ENCODE measurements at regions not wholly inside any gene's neighbourhood (a gene's known extent, or its start where the extent isn't known, plus 50 kb on each side); places are given as distances from the start of the nearest gene placed in this dataset.

DNA sequence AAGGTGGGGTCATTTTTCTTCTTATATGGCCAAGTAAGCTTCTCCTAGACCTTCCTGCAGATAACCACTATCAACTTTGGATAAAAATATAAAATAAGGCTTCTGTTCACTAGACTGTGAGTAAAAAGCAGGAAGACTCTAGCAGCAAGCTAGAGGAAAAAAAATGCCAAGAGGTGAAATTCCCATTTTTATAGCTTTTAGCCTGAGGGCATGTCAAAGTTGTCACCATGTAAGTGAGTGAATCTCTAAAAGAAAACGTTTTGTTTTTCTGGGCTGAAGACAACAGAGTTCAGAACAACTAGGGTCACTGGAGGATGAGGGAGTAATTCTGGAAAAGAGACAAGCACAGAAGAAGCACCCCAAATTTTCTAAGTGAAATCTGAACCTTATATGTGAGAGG lies 143.9 kb upstream of the DIO3 start:
- no peak for DNase-seq

DNA sequence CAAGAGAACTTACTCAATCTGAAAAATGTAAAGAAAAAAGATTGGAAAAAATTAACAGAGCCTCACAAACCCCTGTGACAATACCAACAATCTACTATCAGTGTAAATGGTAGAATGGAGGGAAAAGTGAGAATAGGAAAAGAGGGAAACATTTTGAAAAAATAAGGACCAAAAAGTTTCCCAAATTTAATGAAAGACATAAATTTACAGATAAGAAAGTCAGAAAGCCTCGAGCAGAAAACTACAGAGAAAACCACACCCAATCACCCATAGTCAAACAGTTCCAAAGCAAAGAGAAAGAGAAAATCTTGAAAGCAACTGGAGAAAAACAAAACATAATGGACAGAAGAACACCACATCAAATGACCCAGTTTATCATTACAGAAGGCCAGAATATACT lies 142.7 kb upstream of the DIO3 start:
- DNase-seq, result no peak

GRCh38 chr14:101426466-101426865 lies 134.8 kb upstream of the DIO3 start:
- no peak for DNase-seq

DNA sequence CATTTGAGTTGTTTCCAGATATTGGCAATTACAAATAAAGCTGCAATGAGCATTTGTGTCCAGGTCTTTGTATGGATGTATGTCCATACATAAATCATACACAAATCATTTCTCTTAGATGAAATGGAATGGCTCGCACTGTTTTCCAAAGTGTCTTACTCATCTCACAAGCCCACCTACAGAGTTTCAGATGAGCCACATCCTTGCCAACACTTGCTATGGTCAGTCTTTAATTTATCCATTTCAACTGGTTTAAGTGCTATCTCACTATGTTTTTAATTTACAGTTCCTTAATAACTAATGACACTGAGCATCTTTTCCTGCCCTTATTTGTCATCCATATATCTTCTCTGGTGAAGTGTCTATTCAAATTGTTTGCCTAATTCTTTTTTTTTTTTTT lies 132.9 kb upstream of the DIO3 start:
- DNase-seq, result no peak

DNA sequence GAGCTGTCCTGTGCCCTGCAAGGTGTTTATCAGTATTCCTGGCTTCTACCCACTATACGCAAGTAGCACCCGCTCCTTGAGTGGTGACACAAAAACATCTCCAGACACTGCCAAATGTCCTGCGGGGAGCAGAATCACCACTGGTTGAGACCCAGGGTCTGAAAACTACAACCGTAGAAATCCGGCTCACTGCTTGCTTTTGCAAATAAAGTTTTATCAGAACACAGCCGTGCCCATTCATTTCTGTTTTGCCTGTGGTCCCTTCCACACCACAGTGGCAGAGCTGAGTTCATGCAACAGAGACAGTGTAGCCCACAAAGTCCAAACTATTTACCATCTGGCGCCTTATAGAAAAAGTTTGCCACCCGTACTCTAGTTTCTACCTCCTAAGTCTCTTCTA lies 125.7 kb upstream of the DIO3 start:
- DNase-seq, result no peak

DNA sequence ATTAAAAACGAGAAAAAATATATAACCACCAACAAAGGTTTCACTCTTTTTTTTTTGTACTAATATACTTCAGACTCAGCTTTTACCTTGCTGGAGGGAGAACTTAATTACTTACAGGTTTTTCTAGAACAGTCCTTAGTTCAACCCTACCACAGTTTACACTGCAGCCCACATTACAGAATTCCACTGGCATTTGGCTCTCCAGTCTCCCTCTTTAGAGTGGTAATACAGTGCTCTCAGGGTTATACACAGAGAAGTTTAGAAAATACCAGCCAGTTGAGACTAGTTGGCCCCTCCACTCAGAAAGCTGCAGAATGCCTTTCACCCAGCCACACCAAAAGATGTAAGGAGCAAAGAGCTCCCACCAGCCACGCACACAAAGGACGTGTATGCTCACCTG lies 122.3 kb upstream of the DIO3 start:
- DNase-seq, result no peak

GRCh38 chr14:101440496-101440895 lies 120.8 kb upstream of the DIO3 start:
- DNase-seq, result no peak

DNA sequence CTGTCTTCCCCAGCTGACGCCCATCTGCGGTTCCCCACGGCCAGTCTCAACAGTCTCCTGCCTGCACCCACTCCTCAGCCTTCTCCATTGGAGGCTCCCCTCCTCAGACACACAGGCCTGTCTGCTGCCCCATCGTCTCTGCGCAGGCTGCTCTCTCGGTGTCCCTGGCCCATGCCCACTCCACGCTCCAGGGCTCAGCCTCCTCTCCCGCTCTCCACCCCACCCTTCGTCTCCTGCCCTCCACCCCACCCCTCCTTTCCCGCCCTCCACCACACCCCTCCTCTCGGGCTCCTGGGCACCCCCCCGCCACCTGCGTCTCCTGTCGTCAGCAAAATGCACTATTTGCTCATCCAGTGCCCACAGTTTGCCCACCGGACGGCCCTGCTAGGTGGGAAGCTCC lies 119.6 kb upstream of the DIO3 start:
- no peak for DNase-seq

DNA sequence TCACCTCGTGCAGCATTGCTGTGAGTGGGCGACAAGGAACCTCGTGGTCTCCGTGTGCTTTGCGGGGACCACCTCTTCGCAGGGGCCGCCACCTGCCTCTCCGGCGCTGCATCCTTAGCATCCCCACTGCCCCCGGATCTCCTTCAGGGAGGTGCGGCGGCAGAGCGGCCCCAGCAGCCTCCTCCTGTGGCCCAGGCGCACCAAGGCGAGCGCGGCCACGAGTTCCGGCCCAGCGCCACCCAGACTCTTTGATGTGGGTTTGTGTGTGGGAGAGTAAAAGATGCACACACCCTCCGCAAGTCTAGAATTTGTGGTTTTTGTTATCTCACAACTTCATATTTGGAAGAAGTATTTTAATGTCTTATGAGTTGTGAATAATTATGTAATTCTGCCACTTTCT lies 118.8 kb upstream of the DIO3 start:
- DNase-seq, result peak; percentile 78

GRCh38 chr14:101444116-101444515 lies 117.2 kb upstream of the DIO3 start:
- DNase-seq, result no peak

- DNase-seq, result no peak
Measured at GRCh38 chr14:101445278-101445677, 116.0 kb upstream of the DIO3 start.

- DNase-seq, result no peak
Measured at GRCh38 chr14:101446387-101446969, 114.8 kb upstream of the DIO3 start.

GRCh38 chr14:101449114-101449513 lies 112.2 kb upstream of the DIO3 start:
- DNase-seq, result no peak

- DNase-seq, result no peak
Measured at GRCh38 chr14:101451166-101451565, 110.1 kb upstream of the DIO3 start.

DNA sequence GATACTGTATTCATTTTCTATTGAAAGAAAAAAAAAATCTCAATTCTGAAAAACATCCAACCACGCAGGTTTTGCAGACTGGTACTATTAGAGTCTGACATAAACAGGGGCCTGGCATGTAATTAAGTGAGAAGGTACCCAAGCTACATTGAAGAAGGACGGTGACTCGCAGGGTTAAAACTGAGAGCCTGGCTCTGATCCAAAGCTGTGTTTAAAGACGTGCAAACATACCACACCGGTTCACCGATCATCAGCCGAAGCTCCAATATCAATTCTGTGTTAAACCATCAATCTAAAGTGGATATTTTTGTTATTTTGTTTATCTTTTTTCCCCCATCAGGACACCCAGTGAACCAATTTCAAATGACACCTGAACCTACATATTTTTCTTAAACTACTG lies 108.1 kb upstream of the DIO3 start:
- DNase-seq, result no peak

- DNase-seq, result no peak
Measured at GRCh38 chr14:101454229-101454628, 107.1 kb upstream of the DIO3 start.

GRCh38 chr14:101456246-101457175 lies 104.8 kb upstream of the DIO3 start:
- DNase-seq, result no peak

- DNase-seq, result no peak
Measured at GRCh38 chr14:101457301-101457935, 103.9 kb upstream of the DIO3 start.

DNA sequence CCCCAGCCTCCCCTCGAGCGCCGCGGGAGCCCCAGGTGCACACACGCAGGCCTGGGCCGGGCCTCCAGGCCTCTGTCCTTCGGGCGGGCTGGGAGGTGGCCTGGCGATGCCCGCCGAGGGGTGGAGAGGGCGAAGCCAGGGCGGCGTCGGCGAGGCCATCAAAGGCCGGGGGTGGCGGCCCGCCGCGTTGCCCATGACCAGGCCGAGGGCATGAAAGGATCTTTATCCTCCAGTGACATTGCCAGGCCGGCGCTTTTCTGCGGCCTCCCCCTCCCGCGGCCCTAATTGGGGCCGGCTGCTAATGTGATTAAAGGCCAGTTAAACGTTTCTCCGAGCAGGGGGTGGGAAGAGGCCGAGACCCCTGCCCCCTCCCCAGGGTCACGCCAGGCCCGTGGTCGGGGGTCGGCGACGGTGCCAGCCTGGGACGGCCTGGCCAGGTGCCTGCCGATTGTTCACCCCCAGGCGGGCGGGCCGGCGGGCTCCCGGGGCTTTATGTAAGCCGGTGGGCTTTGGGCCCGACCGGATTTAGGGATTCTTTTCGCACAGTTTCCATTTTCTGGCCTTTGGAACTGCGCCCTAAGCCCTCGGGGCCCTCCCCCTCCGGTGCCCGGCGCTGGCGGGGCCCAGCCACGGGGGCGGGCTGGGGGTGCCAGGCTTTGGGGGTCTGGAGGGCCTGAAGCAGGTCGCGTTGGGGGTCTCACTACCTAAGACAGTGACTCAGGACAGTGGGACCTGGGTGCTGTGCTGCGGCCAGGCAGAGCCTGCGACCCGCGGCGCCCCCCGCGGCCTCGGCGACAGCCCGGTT lies 103.2 kb upstream of the DIO3 start:
- DNase-seq, result no peak

DNA sequence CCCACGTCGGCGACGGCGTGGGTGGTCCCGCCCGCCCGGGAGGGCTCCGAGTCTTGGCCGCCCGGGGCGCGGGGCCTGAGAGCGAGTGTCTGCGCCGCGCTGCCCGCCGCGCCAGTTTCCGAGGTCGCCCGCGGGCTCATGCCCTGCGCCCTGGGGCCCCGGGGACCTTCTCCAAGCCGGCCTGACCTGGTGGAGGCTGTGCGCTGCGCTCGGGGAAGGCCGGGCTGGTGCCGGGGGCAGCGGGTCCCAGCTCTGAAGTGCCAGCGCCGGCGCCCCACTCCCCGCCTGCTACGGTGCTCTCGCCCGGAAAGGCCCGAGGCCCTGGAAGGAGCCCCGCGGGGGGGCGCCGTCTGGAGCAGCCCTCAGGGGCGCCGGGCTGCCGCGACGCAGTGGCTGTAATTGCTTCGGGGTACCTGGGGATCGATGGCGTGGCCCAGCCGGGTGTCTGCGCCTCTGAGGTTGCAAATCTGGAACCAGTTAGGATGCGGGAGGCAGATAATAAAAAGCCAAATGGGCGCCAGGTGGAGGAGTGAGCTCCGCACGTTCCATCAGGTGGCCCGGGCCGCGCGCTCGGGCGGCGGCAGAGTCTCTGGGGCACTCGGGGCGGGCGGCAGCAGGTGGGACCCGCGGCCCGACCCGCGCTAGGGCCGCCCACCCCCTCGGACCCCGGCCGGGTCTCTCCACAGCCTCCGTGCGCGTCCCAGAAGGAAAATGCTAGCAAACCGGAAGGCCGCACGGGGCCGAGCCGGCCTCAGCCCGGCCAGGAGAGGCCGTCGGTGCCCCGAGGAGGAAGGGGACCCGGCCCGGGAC lies 102.3 kb upstream of the DIO3 start:
- no peak for DNase-seq

DNA sequence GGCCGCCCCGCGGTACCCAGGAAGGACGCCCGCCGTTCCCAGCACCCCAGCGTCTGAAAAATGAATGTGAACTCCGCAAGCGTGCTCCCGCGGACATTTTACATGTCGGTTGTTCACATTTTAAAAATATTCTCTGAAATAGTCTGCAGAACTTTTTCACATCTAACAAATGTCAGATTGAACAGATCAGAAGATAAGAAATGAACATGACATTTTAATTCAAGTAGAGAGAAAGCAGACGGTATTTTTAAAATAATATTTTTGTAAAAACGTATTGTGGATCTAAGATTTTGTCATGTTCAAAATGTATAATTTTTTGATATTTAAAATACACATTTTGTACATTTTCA lies 101.8 kb upstream of the DIO3 start:
- DNase-seq, result no peak

- DNase-seq, result no peak
Measured at GRCh38 chr14:101460521-101460920, 100.8 kb upstream of the DIO3 start.

Data from central memory CD4-positive, alpha-beta T cell (primary cell).